IMR-90 (cell line): ENCODE measurements at regions not wholly inside any gene's neighbourhood (a gene's known extent, or its start where the extent isn't known, plus 50 kb on each side); places are given as distances from the start of the nearest gene placed in this dataset.

Experiments
- ATAC-seq: fragments of 200-7000 bp; cut with Tn5 transposase; 2 replicates; pipeline ENCODE4 v1.9.1; 2020; ENCODE audit warnings: low read depth, mild to moderate bottlenecking, moderate library complexity
- BruUV-seq: library from RNA; stranded (reverse); fragments of 400-500 nt; replicated peaks from 2 replicates; lab custom pipeline; 2021; lab: Mats Ljungman, UMichigan
- CTCF ChIA-PET: fragments of 300-600 bp; formaldehyde crosslinking; extraction: SDS; loops from one replicate; lab custom pipeline; 2021; ENCODE audit warnings: antibody characterized with exemption; lab: Yijun Ruan, JAX
- POLR2A ChIA-PET: fragments of 300-600 bp; sonication (Branson Sonifier 250); formaldehyde crosslinking; loops from one replicate; lab custom pipeline; 2022; ENCODE audit warnings: antibody characterized with exemption; ENCODE audit not compliant: unreplicated experiment; lab: Charles Lee
- DNase-seq: peaks from one replicate; pipeline ENCODE4 v3.0.0; 2013
- H2AFZ ChIP-seq: replicated peaks from 2 replicates; pipeline ENCODE3; 2013; ENCODE audit warnings: low read length, mild to moderate bottlenecking; ENCODE audit not compliant: poor library complexity
- H2AK5ac ChIP-seq: 2 replicates; pipeline ENCODE4 v1.6.1; 2013; ENCODE audit warnings: low read depth, low read length, inconsistent platforms
- H2AK9ac ChIP-seq: replicated peaks from 2 replicates; pipeline ENCODE3; 2013; ENCODE audit warnings: mild to moderate bottlenecking, low read depth, low read length, moderate library complexity; ENCODE audit not compliant: poor library complexity
- H2BK120ac ChIP-seq: 2 replicates; pipeline ENCODE4 v1.6.1; 2013; ENCODE audit warnings: low read depth, low read length, inconsistent platforms
- H2BK15ac ChIP-seq: 3 replicates; pipeline ENCODE4 v1.6.1; 2013; ENCODE audit warnings: low read depth, low read length, inconsistent platforms
- H2BK20ac ChIP-seq: 2 replicates; pipeline ENCODE4 v1.6.1; 2013; ENCODE audit warnings: low read depth, mild to moderate bottlenecking, inconsistent platforms, low read length, moderate library complexity
- H2BK5ac ChIP-seq: 2 replicates; pipeline ENCODE4 v1.6.1; 2013; ENCODE audit warnings: mild to moderate bottlenecking, low read depth, low read length, inconsistent platforms; ENCODE audit not compliant: poor library complexity, severe bottlenecking
- H3K14ac ChIP-seq: replicated peaks from 2 replicates; pipeline ENCODE4 v1.6.1; 2013; ENCODE audit warnings: low read depth, low read length, inconsistent platforms
- H3K18ac ChIP-seq: 2 replicates; pipeline ENCODE4 v1.6.1; 2013; ENCODE audit warnings: low read depth, low read length, control low read depth
- H3K23ac ChIP-seq: 2 replicates; pipeline ENCODE4 v1.6.1; 2013; ENCODE audit warnings: low read depth, low read length, inconsistent platforms
- H3K27ac ChIP-seq: 2 replicates; pipeline ENCODE4 v1.5.1; 2013; ENCODE audit warnings: mild to moderate bottlenecking, control low read depth, low read length; ENCODE audit not compliant: insufficient read depth
- H3K27me3 ChIP-seq: 2 replicates; pipeline ENCODE4 v1.6.1; 2013; ENCODE audit warnings: low read length; ENCODE audit not compliant: control insufficient read depth, insufficient read depth
- H3K36me3 ChIP-seq: 2 replicates; pipeline ENCODE4 v1.6.1; 2013; ENCODE audit warnings: low read length, mixed read lengths; ENCODE audit not compliant: control insufficient read depth, insufficient read depth
- H3K4ac ChIP-seq: 2 replicates; pipeline ENCODE4 v1.6.1; 2013; ENCODE audit warnings: low read depth, low read length, inconsistent platforms
- H3K4me1 ChIP-seq: 2 replicates; pipeline ENCODE4 v1.6.1; 2013; ENCODE audit warnings: low read length, mixed read lengths; ENCODE audit not compliant: control insufficient read depth, insufficient read depth
- H3K4me2 ChIP-seq: 2 replicates; pipeline ENCODE4 v1.6.1; 2013; ENCODE audit warnings: low read depth, mild to moderate bottlenecking, control low read depth, low read length, moderate library complexity
- H3K4me3 ChIP-seq: 2 replicates; pipeline ENCODE4 v1.5.1; 2013; ENCODE audit warnings: low read depth, mild to moderate bottlenecking, control low read depth, low read length, moderate library complexity; ENCODE audit not compliant: insufficient read depth
- H3K56ac ChIP-seq: 2 replicates; pipeline ENCODE4 v1.6.1; 2013; ENCODE audit warnings: low read length, inconsistent platforms; ENCODE audit not compliant: insufficient read depth; ENCODE audit errors: extremely low read depth
- H3K79me1 ChIP-seq, 2 experiments: 2 replicates each; pipeline ENCODE4 v1.6.1; 2013; ENCODE audit warnings: low read length in 2 of 2, inconsistent platforms in 1 of 2, low read depth in 1 of 2
- H3K9ac ChIP-seq: 2 replicates; pipeline ENCODE4 v1.6.1; 2013; ENCODE audit warnings: low read depth, low read length, control low read depth
- H3K9me1 ChIP-seq: 2 replicates; pipeline ENCODE4 v1.6.1; 2013; ENCODE audit warnings: low read length, inconsistent platforms; ENCODE audit not compliant: insufficient read depth
- H3K9me3 ChIP-seq: 2 replicates; pipeline ENCODE4 v1.6.1; 2013; ENCODE audit warnings: low read length; ENCODE audit not compliant: control insufficient read depth, insufficient read depth
- H4K20me1 ChIP-seq: 2 replicates; pipeline ENCODE4 v1.6.1; 2013; ENCODE audit warnings: low read length, inconsistent platforms; ENCODE audit not compliant: insufficient read depth
- H4K5ac ChIP-seq: 2 replicates; pipeline ENCODE4 v1.6.1; 2013; ENCODE audit warnings: mild to moderate bottlenecking, low read depth, low read length, control low read depth
- H4K8ac ChIP-seq, 2 experiments: 2 replicates each; pipeline ENCODE4 v1.6.1; 2013; ENCODE audit warnings: low read depth in 2 of 2, low read length in 2 of 2, control low read depth in 1 of 2, inconsistent platforms in 1 of 2
- H4K91ac ChIP-seq: 2 replicates; pipeline ENCODE4 v1.6.1; 2013; ENCODE audit warnings: low read depth, low read length, inconsistent platforms; ENCODE audit not compliant: insufficient read depth
- CEBPB ChIP-seq: IDR thresholded peaks from 2 replicates; pipeline ENCODE4 v1.6.1; 2012; ENCODE audit warnings: low read depth, low read length, improper control_type of control experiment
- ELK1 ChIP-seq: fragments of 150-350 bp; IDR thresholded peaks from 2 replicates; pipeline ENCODE4 v1.6.1; 2016; ENCODE audit warnings: low read depth, mild to moderate bottlenecking, low read length, moderate library complexity, borderline replicate concordance
- FOS ChIP-seq: fragments of 150-350 bp; IDR thresholded peaks from 2 replicates; pipeline ENCODE4 v1.6.1; 2016; ENCODE audit warnings: low read depth, low read length
- MAZ ChIP-seq: IDR thresholded peaks from 2 replicates; pipeline ENCODE4 v1.6.1; 2012; ENCODE audit warnings: low read depth, mild to moderate bottlenecking, low read length, improper control_type of control experiment, moderate library complexity, borderline replicate concordance
- MXI1 ChIP-seq: IDR thresholded peaks from 2 replicates; pipeline ENCODE4 v1.6.1; 2012; ENCODE audit warnings: low read depth, mild to moderate bottlenecking, low read length, moderate library complexity, borderline replicate concordance
- POLR2A ChIP-seq: IDR thresholded peaks from 2 replicates; pipeline ENCODE4 v1.6.1; 2012; ENCODE audit warnings: mild to moderate bottlenecking, low read depth, low read length
- RAD21 ChIP-seq: IDR thresholded peaks from 2 replicates; pipeline ENCODE4 v1.6.1; 2012; ENCODE audit warnings: low read length, improper control_type of control experiment
- RCOR1 ChIP-seq: IDR thresholded peaks from 2 replicates; pipeline ENCODE4 v1.6.1; 2012; ENCODE audit warnings: mild to moderate bottlenecking, low read length, improper control_type of control experiment; ENCODE audit not compliant: insufficient replicate concordance
- SMC3 ChIP-seq: fragments of 150-350 bp; IDR thresholded peaks from 2 replicates; pipeline ENCODE4 v1.6.1; 2016; ENCODE audit warnings: low read depth, mild to moderate bottlenecking, antibody characterized with exemption, low read length, moderate library complexity
- USF2 ChIP-seq: fragments of 150-350 bp; IDR thresholded peaks from 2 replicates; pipeline ENCODE4 v1.6.1; 2017; ENCODE audit warnings: mild to moderate bottlenecking, antibody characterized with exemption, low read length, low read depth
- WGBS, 2 experiments: methylation state at CpG; one replicate each; pipeline versions ENCODE4 v1.1.5 to v1.1.7; 2013; ENCODE audit warnings: missing lambda C conversion rate in 2 of 2; ENCODE audit not compliant: insufficient read length in 1 of 2; ENCODE audit errors: extremely low coverage in 2 of 2; 5-methylcytosine and 5-hydroxymethylcytosine counted together
- dilution Hi-C: fragments of 300-500 bp; cut with HindIII; formaldehyde crosslinking; loops from one replicate; pipeline ENCODE4 v1.14.3; 2018; ENCODE audit warnings: low sequenced_read_pairs; ENCODE audit not compliant: unreplicated experiment
- in situ Hi-C: fragments of 300-500 bp; cut with MboI; formaldehyde crosslinking; loops from 3 replicates; pipeline ENCODE4 v1.14.3; 2019; ENCODE audit warnings: low sequenced_read_pairs, inconsistent platforms, mixed read lengths
- intact Hi-C: fragments of 100-400 bp; cut with micrococcal nuclease; formaldehyde crosslinking; loops from 2 replicates; pipeline ENCODE4 v1.10.0; 2022
- TF ChIP-seq, protein P1 (sequence below): conservative IDR thresholded peaks from 2 replicates; pipeline ENCODE4 v1.5.1; 2012; ENCODE audit warnings: mild to moderate bottlenecking, low read depth, low read length, improper control_type of control experiment

- no peak overlapping the region for H4K5ac ChIP-seq
- no peaks in the 10 kb centered on the region for H3K27me3 ChIP-seq
- no peaks in the 10 kb centered on the region for H4K20me1 ChIP-seq
- in situ Hi-C loops (no loop called here), intact Hi-C loops (no loop called here), dilution Hi-C loops (no loop called here)
- H3K4me3 ChIP-seq, result no peak overlapping the region
- H2AK5ac ChIP-seq, result no peak overlapping the region
- no peak overlapping the region for H3K4me2 ChIP-seq
- H2BK120ac ChIP-seq, result no peak overlapping the region
- BruUV-seq, result no TSS peak
- no peaks in the 10 kb centered on the region for H3K4me1 ChIP-seq
- no peak overlapping the region for H3K9ac ChIP-seq
- no peak for TF ChIP-seq FOS
- no peak for TF ChIP-seq ELK1
- TF ChIP-seq MXI1, result no peak
- TF ChIP-seq CEBPB, result no peak
- TF ChIP-seq RAD21, result no peak
- TF ChIP-seq, protein P1, sequence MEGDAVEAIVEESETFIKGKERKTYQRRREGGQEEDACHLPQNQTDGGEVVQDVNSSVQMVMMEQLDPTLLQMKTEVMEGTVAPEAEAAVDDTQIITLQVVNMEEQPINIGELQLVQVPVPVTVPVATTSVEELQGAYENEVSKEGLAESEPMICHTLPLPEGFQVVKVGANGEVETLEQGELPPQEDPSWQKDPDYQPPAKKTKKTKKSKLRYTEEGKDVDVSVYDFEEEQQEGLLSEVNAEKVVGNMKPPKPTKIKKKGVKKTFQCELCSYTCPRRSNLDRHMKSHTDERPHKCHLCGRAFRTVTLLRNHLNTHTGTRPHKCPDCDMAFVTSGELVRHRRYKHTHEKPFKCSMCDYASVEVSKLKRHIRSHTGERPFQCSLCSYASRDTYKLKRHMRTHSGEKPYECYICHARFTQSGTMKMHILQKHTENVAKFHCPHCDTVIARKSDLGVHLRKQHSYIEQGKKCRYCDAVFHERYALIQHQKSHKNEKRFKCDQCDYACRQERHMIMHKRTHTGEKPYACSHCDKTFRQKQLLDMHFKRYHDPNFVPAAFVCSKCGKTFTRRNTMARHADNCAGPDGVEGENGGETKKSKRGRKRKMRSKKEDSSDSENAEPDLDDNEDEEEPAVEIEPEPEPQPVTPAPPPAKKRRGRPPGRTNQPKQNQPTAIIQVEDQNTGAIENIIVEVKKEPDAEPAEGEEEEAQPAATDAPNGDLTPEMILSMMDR, result no peak
- TF ChIP-seq USF2, result no peak
- TF ChIP-seq MAZ, result no peak
- TF ChIP-seq POLR2A, result no peak
- TF ChIP-seq SMC3, result no peak
- no peak for TF ChIP-seq RCOR1
- H3K27ac ChIP-seq, result no peak overlapping the region
- no peak overlapping the region for H2AFZ ChIP-seq
- ATAC-seq, result no peak
- WGBS, 2 experiments, result no CpG with 5 or more reads among the region's 4 CpGs
- H4K8ac ChIP-seq, result no peak overlapping the region
- no peak overlapping the region for H2AK9ac ChIP-seq
- POLR2A ChIA-PET, result no interaction called here
- no peaks in the 10 kb centered on the region for H3K79me1 ChIP-seq
- no peaks in the 10 kb centered on the region for H3K36me3 ChIP-seq
- no peak overlapping the region for H3K4ac ChIP-seq
- DNase-seq, result no peak
- H3K14ac ChIP-seq, result no peak overlapping the region
- no peak overlapping the region for H3K23ac ChIP-seq
- no peaks in the 10 kb centered on the region for H3K9me1 ChIP-seq
- no peak overlapping the region for H2BK5ac ChIP-seq
- H3K56ac ChIP-seq, result no peak overlapping the region
- H3K9me3 ChIP-seq, result no peaks in the 10 kb centered on the region
- no peak overlapping the region for H4K91ac ChIP-seq
- no peak overlapping the region for H2BK15ac ChIP-seq
- no peak overlapping the region for H3K18ac ChIP-seq
- no peak overlapping the region for H2BK20ac ChIP-seq
- CTCF ChIA-PET, result no interaction called here
Observed at GRCh38 chr4:32840461-32841189, 2120.5 kb downstream of the PCDH7 start.
